Urinary bladder (tissue), 3 donors: ENCODE measurements at regions not wholly inside any gene's neighbourhood (a gene's known extent, or its start where the extent isn't known, plus 50 kb on each side); places are given as distances from the start of the nearest gene placed in this dataset.
"Not testable (repeated sequence)": the region's sequence is repeated elsewhere in the genome, so short reads cannot be mapped to it uniquely, and the experiment has no call there.

Experiments used
- DNase-seq: peaks from one replicate; pipeline ENCODE4 v3.0.0-alpha.2; 2015; ENCODE audit errors: extremely low spot score
- H3K27ac ChIP-seq: one replicate; pipeline ENCODE4 v1.5.1; 2013; ENCODE audit warnings: low read depth, mild to moderate bottlenecking, moderate library complexity
- H3K36me3 ChIP-seq: one replicate; pipeline ENCODE4 v1.6.1; 2013; ENCODE audit warnings: mild to moderate bottlenecking, moderate library complexity; ENCODE audit not compliant: insufficient read depth
- H3K4me1 ChIP-seq: one replicate; pipeline ENCODE4 v1.6.1; 2013; ENCODE audit warnings: mild to moderate bottlenecking, moderate library complexity; ENCODE audit not compliant: insufficient read depth
- H3K4me3 ChIP-seq: one replicate; pipeline ENCODE4 v1.5.1; 2013; ENCODE audit warnings: low read depth, low read length
- WGBS: extraction: QIAGEN DNeasy Blood & Tissue Kit; methylation state at CpG from one replicate; pipeline ENCODE4 v1.1.7; 2013; 5-methylcytosine and 5-hydroxymethylcytosine counted together
- donor health status: healthy with polysubstance abuse.
- donor health status: healthy.

DNA sequence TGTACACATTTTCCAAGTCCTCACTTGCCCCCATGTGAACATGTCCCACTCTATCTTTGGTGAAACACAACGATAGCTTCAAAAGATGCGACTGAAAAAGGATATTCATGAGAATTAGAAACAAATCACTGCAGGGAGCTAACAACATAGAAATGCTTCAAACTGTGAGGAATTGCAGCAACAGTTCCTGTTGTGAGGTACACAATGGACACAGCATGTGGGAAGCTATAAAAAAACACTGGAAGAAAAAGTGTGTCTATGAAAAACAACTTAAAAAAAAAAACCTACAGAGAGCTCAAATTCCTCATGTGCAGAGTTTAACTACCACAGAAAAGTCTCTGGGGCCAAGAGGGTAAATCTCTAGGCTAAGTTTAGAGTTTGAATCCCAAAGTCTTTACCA, 51.6 kb upstream of the BLTP1 start:
- no peaks in the 10 kb centered on the region for H3K4me1 ChIP-seq

GRCh38 chr4:122099896-122100295, 52.2 kb upstream of the BLTP1 start:
- H3K36me3 ChIP-seq: no peaks in the 10 kb centered on the region
- 84% methylated on average over 2 of the region's 2 CpGs for WGBS

More for the DNA sequence above, 51.6 kb upstream of the BLTP1 start:
- H3K27ac ChIP-seq: no peak overlapping the region
- no peaks in the 10 kb centered on the region for H3K36me3 ChIP-seq
- no peak for DNase-seq
- WGBS: 48% methylated on average over 2 of the region's 2 CpGs
- H3K4me3 ChIP-seq: no peak overlapping the region

GRCh38 chr4:122091836-122092405, 60.2 kb upstream of the BLTP1 start:
- no peak for DNase-seq
- no peak overlapping the region for H3K4me3 ChIP-seq

More at GRCh38 chr4:122099896-122100295, 52.2 kb upstream of the BLTP1 start:
- H3K27ac ChIP-seq: no peak overlapping the region
- H3K4me1 ChIP-seq: no peaks in the 10 kb centered on the region
- no peak for DNase-seq
- H3K4me3 ChIP-seq: no peak overlapping the region

DNA sequence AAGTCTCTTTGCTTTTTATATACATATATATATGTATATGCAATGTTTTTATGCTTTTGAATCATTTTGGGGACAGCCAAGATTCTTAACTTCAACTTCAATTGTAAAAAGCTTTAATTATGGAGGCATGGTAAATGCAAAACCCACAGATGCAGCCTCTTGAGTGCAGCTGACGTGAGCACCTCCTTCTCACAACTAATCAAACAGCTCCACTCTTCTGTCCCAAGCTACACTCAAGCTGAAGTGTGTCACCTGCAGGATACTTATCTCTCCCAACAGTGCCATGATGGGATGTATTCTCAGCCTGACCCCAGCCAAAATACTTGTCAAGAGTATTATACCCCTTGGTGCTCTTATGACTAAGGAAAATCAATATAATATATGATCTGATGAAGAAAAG, 60.7 kb upstream of the BLTP1 start:
- no peaks in the 10 kb centered on the region for H3K36me3 ChIP-seq
- H3K27ac ChIP-seq: no peak overlapping the region
- no peaks in the 10 kb centered on the region for H3K4me1 ChIP-seq
- DNase-seq: no peak
- no peak overlapping the region for H3K4me3 ChIP-seq
- WGBS: 87% methylated on average over 1 of the region's 1 CpG

More at GRCh38 chr4:122091836-122092405, 60.2 kb upstream of the BLTP1 start:
- no peak overlapping the region for H3K27ac ChIP-seq
- 69% methylated on average over 1 of the region's 1 CpG for WGBS
- no peaks in the 10 kb centered on the region for H3K4me1 ChIP-seq
- no peaks in the 10 kb centered on the region for H3K36me3 ChIP-seq

GRCh38 chr4:122090989-122091388, 61.1 kb upstream of the BLTP1 start:
- WGBS: 92% methylated on average over 1 of the region's 1 CpG
- H3K4me1 ChIP-seq: no peaks in the 10 kb centered on the region

GRCh38 chr4:122086338-122087065, 65.6 kb upstream of the BLTP1 start:
- 42% methylated on average over 4 of the region's 4 CpGs for WGBS
- no peaks in the 10 kb centered on the region for H3K36me3 ChIP-seq
- H3K4me1 ChIP-seq: no peaks in the 10 kb centered on the region
- no peak overlapping the region for H3K4me3 ChIP-seq
- DNase-seq: no peak
- H3K27ac ChIP-seq: no peak overlapping the region

More at GRCh38 chr4:122090989-122091388, 61.1 kb upstream of the BLTP1 start:
- Histone ChIP-seq H3K4me3 (no peak overlapping the region), H3K36me3 (no peaks in the 10 kb centered on the region), H3K27ac (no peak overlapping the region)
- no peak for DNase-seq

- Histone ChIP-seq H3K36me3 (no peaks in the 10 kb centered on the region), H3K27ac (no peak overlapping the region), H3K4me1 (no peaks in the 10 kb centered on the region), H3K4me3 (no peak overlapping the region)
- 50% methylated on average over 1 of the region's 1 CpG for WGBS
- no peak for DNase-seq
Measured at GRCh38 chr4:122083989-122084388, 68.1 kb upstream of the BLTP1 start.

DNA sequence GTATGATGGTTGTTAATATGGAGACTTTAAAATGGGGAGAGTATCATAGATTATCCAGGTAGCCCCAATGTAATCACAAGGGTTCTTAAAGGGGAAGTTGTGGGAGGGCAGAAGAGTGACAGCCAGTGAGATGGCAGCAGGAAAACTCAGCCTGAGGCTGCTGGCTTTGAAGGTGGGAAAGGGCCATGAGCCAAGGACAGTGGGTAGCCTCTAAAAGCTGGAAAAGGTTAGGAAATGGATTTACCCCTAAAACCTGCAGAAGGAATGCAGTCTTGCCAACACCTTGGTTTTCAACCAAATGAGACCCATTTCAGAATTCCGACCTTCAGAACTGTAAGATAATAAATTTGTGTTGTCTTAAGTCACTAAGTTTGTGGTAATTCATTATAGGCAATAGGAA, 68.8 kb upstream of the BLTP1 start:
- DNase-seq: no peak
- H3K4me3 ChIP-seq: no peak overlapping the region
- 84% methylated on average over 1 of the region's 1 CpG for WGBS
- H3K4me1 ChIP-seq: no peaks in the 10 kb centered on the region
- no peak overlapping the region for H3K27ac ChIP-seq
- no peaks in the 10 kb centered on the region for H3K36me3 ChIP-seq

- H3K4me1 ChIP-seq: no peaks in the 10 kb centered on the region
- DNase-seq: no peak
- no peak overlapping the region for H3K27ac ChIP-seq
- H3K36me3 ChIP-seq: no peaks in the 10 kb centered on the region
- no peak overlapping the region for H3K4me3 ChIP-seq
- WGBS: 37% methylated on average over 1 of the region's 1 CpG
Measured at GRCh38 chr4:122082661-122083060, 69.5 kb upstream of the BLTP1 start.

GRCh38 chr4:122077653-122078052, 74.5 kb upstream of the BLTP1 start:
- H3K4me3 ChIP-seq, H3K4me1 ChIP-seq, H3K27ac ChIP-seq, H3K36me3 ChIP-seq, DNase-seq: not testable (repeated sequence)
- WGBS: 61% methylated on average over 6 of the region's 6 CpGs

DNA sequence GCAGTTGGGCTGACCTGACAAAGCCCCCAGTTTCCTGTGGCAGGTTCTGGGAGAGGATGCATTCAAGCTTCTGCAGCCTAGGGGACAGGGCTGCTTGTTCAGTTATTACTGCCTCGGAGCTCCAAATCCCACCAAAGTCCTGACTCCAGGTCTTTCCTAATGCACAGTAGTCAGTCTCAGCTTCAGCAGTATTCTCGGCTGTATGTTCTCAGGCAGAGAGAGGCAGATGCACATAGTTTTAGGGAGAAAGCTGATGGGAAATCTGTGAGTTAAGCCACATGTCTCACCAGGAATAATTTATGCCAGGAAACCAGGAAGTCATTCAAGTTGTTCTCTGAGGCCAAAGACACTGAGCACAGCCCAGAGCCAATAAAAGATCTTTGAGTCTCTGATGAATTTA, 75.3 kb upstream of the BLTP1 start:
- H3K4me3 ChIP-seq, H3K36me3 ChIP-seq, H3K27ac ChIP-seq, DNase-seq, H3K4me1 ChIP-seq: not testable (repeated sequence)
- WGBS: 13% methylated on average over 2 of the region's 2 CpGs

- Histone ChIP-seq H3K36me3 (no peaks in the 10 kb centered on the region), H3K27ac (no peak overlapping the region), H3K4me3 (no peak overlapping the region), H3K4me1 (no peaks in the 10 kb centered on the region)
- no peak for DNase-seq
- WGBS: 37% methylated on average over 2 of the region's 2 CpGs
Measured at GRCh38 chr4:122073615-122074014, 78.5 kb upstream of the BLTP1 start.

DNA sequence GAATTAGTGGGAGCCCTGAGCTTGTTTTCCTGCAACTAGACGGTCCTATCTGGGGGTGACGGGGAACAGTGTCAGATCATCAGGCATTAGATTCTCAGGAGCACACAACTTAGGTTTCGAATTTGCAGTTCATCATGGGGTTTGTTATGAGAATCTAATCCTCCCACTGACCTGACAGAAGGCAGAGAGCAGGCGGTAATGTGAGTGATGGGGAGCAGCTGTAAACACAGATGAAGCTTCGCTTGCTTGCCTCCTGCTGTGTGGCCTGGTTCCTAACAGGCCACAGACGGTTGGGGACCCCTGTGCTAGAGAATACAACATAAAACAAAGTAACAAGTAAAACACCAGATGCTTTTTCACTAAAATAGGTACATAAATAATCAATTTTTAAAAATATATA, 86.2 kb upstream of the BLTP1 start:
- no peak for DNase-seq
- Histone ChIP-seq H3K4me1 (no peaks in the 10 kb centered on the region), H3K36me3 (no peaks in the 10 kb centered on the region), H3K27ac (no peak overlapping the region), H3K4me3 (no peak overlapping the region)
- WGBS: 49% methylated on average over 6 of the region's 6 CpGs

- WGBS: 87% methylated on average over 4 of the region's 4 CpGs
- H3K4me1 ChIP-seq: no peaks in the 10 kb centered on the region
- no peaks in the 10 kb centered on the region for H3K36me3 ChIP-seq
- no peak overlapping the region for H3K27ac ChIP-seq
- H3K4me3 ChIP-seq: no peak overlapping the region
- DNase-seq: no peak
Measured at GRCh38 chr4:122065149-122065548, 87.0 kb upstream of the BLTP1 start.
